GM18907 (cell line): ENCODE measurements at regions not wholly inside any gene's neighbourhood (a gene's known extent, or its start where the extent isn't known, plus 50 kb on each side); places are given as distances from the start of the nearest gene placed in this dataset.

Experiments
- ATAC-seq: cut with Tn5 transposase; IDR thresholded peaks from one replicate; pipeline ENCODE4 v1.9.1; 2021; ENCODE audit warnings: mild to moderate bottlenecking, moderate library complexity; ENCODE audit not compliant: unreplicated experiment

DNA sequence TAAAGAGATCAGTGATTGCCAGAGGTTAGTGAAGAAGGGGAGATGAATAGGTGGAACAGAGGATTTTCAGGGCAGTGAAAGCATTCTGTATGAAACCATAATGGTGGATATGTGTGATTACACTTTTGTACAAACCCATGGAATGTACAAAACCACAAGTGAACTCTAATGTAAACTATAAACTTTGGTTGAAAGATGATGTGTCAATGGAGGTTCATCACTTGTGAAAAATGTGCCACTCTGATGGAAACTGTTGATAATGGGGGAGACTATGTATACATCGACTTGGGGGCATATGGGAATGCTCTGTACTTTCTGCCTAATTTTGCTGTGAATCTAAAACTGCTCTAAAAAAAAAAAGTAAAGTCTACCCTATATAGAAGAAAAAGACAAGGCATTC is 68.7 kb upstream of the ARHGEF3 start:
- no peak for ATAC-seq

DNA sequence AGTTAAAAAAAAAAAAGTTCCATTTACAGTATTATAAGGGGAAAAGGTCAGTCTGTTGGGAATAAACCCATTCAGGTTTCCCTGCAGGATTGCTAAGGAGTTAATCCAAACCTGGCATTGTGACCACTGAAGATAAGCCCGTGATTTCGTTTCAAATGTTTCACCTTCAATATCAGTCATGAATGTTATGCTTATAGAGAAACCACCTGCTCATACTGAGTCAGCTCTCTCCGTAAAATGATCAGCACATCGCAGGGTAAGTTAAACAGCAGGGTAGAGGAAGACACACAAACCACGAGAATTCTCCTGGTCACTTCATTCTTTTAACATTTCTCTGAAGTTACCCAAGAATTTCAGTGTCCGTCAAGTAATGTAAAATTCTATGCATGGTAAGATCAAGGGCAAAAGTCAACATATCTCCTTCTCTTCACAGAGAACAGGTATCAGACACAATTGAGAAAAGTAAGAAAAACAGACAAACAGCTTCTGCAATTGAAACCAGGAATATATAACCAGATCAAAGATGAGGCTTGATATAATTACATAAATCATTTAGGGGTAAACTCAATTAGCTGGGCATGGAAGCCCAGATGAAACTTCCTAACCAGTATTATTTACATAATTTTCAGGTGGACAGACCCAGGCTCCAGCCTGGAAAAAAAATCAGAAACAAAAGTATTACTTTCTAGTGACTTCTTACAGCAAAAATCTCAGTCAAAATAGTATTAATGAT is 67.6 kb upstream of the ARHGEF3 start:
- no peak for ATAC-seq

DNA sequence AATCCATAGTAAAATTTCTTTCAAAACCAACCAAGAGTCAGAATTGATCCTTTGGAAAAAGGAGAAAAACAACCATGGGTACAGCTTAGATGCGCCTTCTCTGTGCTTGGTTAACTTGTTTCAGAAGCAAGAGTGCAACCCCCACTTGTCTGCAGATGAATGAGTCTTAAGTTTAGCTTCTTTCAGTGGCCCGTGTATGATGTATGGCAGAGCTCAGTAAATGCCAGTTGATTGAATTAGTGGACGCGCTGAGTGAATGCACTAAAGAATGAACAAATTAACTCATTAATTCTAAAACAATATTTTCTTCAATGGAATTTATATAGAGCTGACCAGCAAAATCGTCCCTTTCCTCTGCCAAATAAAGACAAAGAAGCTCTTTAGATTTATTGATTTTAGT is 67.0 kb upstream of the ARHGEF3 start:
- ATAC-seq: no peak

DNA sequence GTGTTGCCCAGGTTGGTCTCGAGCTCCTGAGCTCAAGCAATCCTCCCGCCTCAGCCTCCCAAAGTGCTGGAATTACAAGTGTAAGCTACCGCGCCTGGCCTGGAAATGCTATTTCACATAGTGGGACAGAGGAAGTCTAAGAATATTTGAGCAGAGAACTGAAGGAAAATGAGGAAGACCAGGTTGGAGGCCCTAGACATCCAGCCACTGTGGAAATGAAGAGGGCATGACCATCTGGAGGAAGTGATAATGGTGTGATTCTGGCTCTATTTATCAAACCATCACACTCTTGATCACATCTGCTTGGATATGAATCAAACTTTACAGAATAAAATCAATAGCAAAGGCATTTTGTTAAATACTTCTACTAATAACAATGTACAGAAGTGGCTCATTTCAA is 65.9 kb upstream of the ARHGEF3 start:
- no peak for ATAC-seq

- ATAC-seq: no peak
Measured at GRCh38 chr3:56864918-56865524, 63.3 kb upstream of the ARHGEF3 start.

- ATAC-seq: no peak
Measured at GRCh38 chr3:56864090-56864489, 62.3 kb upstream of the ARHGEF3 start.

DNA sequence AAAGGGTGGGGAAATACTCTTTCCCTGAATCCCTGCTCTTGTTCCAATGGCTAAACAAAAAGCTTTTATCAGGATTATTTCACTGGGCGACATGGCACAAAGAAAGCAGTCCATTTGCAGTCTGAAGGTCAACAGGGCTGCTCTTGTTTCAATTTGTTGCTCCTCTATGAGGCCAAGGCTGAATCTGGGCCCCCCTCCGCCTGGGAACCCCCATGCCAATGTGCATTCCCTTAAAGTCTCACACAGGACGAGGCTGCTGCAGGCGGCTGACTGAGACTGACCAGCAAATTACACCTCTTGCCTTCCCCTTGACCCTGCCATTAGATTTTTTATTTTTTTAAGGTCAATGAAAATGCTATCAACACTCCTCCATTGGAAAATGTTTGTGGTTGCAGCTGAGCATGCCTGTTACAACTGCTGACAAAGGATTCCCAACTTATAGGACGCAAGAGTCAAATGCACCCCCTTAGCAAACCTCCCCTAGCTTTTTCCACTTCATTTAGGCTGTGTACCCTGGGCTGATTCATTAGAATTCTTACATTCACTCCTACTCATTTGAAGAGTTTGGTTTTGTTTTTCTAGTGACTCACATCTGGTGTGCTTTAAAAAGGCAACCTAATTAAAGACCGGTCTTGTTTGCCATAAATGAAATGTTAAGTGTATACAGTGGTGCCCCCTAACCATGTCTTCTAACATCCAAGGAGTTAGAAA is 60.8 kb upstream of the ARHGEF3 start:
- ATAC-seq: no peak

GRCh38 chr3:56861511-56861910 is 59.8 kb upstream of the ARHGEF3 start:
- no peak for ATAC-seq

DNA sequence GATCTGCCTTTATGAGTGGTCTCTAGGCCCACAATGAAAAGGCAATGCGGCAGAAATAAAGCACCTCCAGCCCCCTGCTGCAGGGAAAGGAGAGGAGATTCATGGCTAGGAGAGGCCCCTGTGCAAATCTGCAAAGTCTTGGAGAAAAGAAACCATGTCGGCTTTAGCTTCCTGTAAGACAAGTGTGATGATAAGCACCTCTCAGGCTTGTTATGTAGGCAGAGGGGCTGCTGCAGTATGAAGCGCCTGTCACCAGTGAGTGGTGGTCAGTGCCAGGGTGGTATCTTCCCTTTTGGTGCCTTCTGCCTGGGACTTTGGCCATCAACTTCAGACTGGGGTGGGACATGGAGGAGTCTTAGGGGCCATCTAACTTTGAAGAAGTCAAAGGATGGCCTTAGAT is 59.2 kb upstream of the ARHGEF3 start:
- ATAC-seq: no peak

DNA sequence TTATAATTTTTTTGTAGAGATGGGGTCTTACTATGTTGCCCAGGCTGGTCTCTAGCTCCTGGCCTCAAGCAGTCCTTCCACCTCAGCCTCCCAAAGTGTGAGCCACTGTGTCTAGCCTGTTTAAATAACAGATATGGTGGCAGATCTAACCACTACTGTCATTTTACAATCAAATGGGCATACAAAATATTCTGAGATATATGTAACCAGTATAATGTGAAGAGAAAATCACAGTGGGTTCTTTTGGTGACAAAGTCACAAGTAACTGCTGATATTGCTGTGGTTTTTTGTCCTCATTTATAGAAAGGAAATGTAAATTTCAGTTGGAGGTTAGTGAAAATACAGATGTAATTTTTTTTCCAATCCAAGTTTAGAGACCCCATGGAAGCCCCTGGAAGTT is 58.6 kb upstream of the ARHGEF3 start:
- no peak for ATAC-seq

GRCh38 chr3:56858331-56858730 is 56.6 kb upstream of the ARHGEF3 start:
- ATAC-seq: no peak

DNA sequence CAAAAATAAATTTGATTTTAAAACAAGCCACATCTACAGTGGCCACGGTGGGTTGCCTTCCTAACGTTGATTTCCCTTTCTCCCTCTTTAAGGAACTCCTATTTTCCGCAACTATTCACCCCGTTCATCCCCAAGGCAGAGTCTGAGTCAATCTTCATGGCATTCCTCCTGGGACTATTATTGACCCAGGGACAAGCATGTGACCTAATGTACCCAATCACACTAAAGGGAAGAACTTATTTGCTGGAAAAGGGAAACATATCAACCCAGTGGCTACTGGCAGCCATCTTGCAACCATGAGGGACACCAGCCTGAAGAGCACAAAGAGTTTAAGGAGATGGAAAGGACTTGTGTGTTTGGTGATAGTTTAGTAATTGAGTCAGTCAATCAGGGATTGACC is 55.4 kb upstream of the ARHGEF3 start:
- no peak for ATAC-seq

DNA sequence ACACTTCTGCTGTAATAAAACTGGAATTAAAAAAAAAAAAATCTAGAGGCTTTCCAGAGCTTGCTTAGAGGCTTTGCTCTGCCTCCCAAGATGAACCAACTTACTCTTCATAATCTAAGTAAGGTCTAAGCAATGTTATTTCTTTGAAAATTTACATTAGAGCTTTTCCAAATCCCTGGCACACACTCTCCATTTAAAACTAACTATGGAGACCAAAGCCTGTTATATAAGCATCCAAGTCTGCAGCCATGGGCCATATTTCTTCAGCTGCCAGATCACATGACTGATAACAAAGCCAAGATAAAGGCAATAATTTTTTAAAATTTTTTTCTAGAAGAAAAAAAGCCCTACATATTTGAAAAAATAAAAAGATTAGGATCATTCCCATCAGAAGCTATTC is 55.0 kb upstream of the ARHGEF3 start:
- ATAC-seq: no peak

GRCh38 chr3:56855856-56856512 is 54.2 kb upstream of the ARHGEF3 start:
- no peak for ATAC-seq

- ATAC-seq: no peak
Measured at GRCh38 chr3:56854856-56855611, 53.3 kb upstream of the ARHGEF3 start.

DNA sequence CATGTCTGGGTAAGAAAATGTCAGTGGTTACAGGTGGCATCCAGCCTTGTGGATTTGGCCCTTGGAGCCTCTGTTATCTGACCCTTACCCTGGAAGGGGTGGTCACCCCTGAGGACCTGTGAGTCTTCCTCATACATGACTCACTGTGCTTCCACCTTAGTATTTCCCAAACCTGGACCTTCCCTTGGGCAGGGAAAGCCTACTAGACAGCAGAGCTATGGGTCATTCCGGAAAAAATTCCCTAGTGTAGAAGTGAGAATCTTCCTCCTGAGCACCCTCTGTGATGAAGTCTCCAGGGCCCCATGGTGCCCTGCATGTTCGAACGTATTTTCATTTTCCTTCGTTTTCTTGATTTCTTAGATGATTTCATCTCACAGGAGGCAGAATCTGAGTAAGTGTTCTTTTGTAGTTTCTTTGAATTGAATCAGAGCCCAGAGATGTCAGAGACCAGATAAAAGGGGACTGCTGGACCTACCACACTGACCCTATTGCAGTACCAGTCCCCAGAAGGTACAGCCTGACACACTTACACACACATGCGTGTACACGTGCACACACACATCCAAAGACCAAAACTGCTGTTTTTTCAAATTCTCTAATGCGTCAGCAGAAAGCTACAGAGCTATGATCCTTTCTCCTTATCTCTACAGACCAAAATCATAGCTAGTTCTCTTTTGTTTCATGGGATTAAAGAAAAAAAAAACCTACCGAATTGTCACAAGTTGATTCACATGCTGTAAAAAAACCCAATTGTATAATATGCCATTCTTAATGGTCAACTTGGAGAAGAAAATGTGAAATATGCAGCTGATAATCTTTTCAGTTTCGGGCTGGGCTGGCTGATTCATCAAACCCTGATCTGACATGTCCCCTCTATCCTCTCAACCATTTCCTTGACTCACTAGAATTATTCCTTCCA is 50.5 kb upstream of the ARHGEF3 start:
- no peak for ATAC-seq
